ENCODE measurements at regions not wholly inside any gene's neighbourhood (a gene's known extent, or its start where the extent isn't known, plus 50 kb on each side); places are given as distances from the start of the nearest gene placed in this dataset.
A peak's percentile ranks its signal among the peaks of the same experiment; 100 is the strongest.
"Not testable (repeated sequence)": the region's sequence is repeated elsewhere in the genome, so short reads cannot be mapped to it uniquely, and the experiment has no call there.

DNA sequence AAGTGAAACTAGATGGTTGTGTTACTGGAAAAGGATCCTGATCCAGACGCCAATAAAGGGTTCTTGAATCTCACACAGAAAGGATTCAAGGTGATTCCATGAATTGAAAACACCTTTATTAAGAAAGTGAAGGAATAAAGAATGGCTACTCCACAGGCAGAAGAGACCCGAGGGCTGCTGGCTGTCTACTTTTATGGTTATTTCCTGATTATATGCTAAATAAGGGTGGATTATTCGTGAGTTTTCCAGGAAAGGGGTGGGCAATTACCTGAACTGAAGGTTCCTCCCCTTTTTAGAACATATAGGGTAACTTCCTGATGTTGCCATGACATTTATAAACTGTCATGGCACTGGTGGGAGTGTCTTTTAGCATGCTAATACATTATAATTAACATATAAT is 50.9 kb upstream of the WARS2 start:
- no peak for DNase-seq

DNA sequence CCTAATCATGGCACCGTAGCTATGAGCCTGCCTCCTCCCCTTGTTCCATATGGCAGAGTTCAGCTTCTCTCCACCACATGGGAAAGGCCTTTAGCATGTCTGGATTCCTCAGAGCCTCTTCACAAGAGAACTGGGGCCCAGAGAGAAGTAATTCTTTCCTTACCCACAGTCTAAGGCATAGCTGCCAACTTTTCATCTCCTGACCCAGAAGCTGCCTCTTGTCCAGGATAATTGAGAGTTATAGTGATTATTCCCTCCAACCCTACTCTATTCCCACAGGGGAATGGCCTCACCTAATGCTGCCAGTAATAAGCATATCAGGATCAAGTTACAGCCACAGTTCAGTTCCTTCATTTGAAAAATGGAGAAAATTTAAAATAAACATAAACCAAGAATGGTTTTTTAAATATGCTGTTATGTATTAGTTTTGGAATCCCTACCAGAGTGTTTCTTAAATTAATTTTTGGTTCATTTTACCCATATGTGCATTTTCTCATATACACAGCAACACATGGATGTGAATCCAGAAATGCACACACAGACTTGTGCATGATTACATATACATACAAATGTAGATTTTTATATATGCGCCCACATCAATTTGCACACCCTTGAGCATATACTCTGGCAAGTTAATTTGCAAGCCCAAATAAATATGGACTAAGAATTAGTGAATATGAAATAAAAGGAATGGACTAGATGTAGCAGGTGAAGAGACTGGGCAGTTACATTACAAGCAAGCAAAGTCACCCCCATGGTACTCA is 63.9 kb upstream of the WARS2 start:
- DNase-seq: peak; percentile 7

DNA sequence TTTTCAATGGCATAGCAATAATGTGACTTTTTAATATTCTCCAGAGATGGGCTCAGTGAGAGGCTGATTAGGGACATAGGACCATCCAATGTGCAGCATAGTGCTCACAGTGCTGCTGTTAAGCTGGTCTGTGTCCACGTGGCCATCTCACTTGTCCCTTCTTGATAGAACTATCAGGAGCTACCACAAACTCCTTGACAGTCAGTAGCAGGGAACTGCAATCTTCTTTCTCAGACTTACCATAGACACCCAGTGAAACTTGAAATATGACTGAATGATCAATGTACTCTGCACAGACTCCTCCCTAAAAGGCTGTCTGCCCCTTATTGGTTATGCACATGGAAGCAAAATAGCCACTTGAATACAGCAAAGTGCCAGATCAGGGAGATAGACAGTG is 64.5 kb upstream of the WARS2 start:
- DNase-seq: no peak

DNA sequence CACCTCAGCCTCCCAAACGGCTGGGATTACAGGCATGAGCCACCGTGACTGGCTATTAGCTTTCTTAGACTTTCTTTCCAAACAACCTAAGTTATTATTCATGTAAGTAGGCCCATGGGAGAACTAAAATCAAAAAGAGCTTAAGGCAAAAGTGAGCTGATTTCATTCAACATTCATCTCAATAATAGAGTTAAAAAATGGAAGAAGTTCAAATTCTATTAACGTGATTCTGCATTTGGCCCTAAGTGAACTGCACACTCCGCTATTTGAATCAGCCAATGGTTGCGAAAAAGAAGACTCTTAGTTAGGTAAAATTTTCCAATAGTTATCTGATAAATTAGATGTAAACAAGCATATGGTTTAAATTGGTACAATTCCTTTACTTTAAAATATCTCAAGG is 68.6 kb upstream of the WARS2 start:
- peak; percentile 9 for DNase-seq

DNA sequence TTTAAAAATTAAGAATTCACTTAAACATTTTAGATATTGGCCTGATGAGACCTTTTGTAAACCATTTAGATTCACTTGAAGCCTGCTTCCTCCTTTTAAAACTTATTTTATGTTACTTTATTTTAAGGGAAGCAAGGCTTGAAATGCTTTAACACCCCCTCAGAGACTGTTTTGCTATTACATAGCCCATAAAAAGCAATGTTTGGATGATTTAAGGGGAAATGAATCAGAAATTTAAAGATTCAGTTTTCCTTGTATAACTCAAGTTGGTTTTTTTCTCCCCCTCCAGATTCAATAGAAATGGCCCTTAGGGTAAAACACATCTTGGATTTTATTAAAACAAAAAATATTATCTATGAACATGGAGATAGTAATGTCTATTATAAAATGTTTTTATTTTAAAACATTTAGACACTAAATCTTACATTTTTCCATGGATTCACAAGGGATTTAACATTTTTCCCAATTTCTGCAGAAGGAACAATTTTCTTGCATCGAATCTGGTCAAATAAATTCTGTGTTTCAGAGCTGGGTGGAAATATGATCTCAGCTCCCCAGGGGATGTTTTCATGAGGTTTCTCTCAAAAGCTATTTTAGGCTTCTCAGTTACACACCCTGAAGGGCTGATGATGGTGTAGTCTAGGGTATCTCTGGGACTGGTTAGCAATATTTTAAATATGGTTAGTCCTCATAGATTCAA is 69.3 kb upstream of the WARS2 start:
- peak; percentile 59 for DNase-seq

DNA sequence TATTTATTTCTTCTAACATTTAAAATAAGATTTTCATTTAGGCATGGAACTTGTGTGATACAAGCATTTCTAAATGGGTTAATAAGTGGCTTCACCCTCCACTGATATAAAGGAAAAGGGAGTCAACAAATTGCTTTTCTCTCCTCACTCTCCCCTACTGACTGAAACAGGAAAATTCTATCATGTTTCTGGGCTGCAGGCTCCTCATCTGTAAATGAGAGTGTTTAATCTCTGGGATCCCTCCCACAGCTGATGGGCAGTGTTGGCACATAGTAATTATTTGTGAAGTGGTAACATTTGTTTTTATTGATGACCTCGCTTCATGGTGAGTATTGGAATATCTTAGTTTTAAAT is 69.8 kb upstream of the WARS2 start:
- DNase-seq: no peak

DNA sequence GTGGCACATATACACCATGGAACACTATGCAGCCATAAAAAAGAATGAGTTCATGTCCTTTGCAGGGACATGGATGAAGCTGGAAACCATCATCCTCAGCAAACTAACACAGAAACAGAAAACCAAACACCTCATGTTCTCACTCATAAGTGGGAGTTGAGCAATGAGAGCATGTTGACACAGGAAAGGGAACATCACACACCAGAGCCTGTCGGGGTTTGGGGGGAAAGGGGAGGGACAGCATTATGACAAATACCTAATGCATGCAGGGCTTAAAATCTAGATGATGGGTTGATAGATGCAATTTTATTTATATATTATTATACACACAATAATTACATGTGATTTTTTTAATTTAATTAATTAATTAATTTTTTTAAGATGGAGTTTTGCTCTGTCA is 72.8 kb upstream of the WARS2 start:
- DNase-seq: not testable (repeated sequence)

DNA sequence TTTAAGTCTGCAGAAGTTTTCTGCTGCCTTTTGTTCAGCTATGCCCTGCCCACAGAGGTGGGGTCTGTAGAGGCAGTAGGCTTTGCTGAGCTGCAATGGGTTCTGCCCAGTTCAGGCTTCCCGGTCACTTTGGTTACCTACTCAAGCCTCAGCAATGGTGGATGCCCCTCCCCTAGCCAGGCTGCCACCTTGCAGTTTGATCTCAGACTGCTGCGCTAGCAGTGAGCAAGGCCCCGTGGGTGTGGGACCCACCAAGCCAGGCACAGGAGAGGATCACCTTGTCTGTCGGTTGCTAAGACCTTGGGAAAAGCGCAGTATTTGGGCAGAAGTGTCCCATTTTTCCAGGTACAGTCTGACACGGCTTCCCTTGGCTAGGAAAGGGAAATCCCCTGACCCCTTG is 74.5 kb upstream of the WARS2 start:
- not testable (repeated sequence) for DNase-seq

DNA sequence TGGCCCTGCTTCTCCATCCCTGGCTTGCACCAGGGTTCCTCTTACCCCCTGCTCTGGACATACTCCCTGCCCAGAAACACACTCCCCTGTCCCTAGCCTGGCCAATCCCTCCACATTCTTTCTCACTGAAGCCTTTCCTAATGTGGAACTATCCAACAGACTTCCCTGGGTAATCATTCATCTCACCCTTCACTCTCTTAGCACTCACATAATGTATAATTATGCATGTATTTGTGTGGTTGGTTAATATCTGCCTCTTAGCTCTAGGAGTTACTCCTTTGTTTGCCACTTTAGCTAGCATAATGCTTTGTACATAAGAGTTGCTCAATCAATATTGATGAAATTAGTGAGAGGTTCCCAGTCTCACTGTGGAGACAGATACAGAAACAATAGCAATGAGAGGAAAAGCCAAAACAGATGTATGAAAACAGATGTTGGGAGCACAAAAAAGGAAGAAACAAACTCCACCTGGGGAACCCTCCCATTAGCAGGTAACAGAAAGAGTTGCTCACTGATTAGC is 76.9 kb upstream of the WARS2 start:
- no peak for DNase-seq

DNA sequence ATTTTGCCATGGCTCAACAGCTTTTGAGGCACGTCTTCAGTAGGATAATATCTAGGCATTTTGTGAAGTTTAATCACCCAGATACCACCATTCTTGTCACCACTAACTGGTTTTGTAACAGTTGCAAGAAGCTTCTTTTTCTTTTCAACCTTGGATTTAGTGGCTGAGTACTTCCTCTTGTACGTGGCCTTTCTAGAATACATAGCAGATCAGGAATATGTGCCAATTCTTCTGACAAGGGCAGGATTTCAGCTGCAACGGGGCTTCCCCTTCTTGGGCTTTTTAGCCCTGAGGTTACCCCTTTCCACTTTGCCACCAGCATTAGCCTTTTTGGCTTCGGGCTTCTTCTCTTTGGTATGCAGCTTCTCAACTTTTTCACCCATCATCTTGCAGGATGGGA is 79.3 kb upstream of the WARS2 start:
- no peak for DNase-seq

DNA sequence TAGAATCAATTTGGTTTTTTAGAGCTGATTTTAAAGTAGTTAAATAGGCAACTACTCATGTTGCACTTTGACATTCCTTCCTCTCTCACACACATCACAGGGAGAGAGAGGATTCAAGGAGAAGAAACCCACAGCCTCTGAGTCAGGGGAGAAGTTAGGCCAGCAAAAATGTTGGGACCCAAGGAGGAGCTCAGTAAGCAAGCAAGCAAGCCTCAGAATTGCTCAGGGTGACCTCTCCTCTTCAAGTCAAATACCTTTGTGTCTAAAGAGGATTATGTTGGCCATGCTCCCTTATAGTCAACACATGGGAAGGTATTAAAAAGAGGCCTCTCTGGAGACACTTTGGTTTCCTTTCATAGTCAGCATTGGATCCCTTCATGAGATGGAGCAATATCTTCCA is 80.5 kb upstream of the WARS2 start:
- DNase-seq: no peak

DNA sequence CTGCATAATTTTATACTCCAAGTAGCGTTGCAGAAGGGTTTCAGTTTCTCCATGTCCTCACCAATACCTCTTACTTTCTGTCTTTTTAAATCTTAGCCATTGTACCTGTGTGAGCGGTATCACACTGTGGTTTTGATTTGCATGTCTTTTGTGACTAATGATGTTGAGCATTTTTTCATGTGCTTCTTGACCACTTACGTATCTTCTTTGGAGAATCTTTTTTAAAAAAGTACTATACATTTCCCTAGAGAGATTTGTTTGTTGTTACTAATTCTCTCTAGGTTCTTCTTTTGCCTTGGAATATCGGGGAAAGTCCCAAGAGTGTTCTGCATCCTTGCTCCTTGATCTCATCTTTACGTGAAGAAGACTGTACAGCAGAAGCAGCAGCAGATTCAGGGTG is 81.8 kb upstream of the WARS2 start:
- no peak for DNase-seq

DNA sequence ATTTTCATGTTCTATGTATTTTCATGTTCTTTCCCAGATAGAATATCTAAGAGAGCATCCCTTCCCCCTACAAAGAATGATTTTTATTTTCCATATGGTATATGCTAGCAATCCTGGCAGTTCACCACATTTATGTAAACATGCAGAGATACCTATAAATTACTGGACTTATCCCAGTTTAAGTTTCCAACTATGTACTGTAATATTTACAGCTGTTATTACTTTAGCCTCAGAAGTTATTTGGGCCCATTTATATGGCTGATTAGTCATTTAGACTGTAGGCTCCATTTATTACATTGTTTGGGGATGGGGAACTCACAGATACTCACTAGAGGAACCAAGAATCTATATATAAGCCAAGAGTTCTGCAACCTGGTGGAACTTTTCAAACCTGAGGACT is 84.8 kb upstream of the WARS2 start:
- DNase-seq: peak; percentile 11

DNA sequence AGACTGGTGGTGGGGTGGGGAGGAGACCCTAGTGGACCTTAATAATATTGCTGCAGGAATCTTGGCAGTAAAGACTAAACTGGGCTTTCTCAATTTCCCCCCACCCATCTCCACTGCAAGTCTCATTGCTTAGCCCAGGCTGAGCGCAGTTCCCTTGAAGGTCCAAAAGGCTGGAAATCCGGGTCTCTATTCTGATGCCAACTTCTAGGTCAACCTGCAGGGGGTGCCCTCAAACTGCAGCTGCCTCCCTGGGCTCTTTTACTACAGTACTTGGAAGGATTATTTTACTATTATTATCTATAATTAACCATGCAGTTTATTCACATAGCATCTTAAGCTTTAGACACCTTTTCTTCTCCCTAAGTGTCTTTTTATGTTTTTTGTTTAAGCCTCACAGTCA is 85.4 kb upstream of the WARS2 start:
- DNase-seq: no peak

DNA sequence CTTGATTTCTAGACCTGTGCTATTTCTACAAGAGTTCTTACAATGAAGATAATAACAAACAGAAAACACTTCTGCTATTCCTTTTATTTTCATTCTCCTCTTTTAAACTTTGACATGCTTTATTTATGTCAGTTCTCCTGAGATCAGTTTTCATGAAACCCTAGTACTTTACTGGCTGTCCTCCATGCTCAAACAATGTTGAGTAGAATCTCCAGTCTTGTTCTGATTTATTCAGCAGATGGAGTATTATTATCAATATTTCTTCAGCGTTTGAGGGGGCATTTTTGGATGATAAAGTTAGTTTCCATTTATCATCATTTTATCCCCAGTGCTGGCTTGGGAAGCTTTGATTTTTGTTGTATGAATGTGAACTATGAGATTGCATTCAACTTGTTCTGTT is 85.9 kb upstream of the WARS2 start:
- peak; percentile 48 for DNase-seq

DNA sequence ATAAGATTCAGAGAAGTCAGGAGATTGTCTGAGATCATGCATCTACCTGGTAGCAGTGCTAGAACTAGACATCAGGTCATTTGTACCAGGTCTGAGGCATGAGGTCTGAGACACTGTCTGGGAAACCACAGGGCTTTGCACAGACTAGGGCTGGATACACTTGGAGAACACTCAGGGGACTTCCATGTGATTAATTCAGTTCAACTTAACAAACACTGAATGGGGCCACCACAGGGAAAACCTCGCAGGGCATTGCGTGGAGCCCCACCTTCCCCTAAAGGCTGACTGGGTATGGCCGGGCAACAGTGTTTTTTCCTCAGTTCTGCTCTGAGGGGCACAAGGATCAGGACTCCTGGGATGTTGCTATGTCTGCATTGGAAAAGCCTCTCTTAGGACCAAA is 86.5 kb upstream of the WARS2 start:
- no peak for DNase-seq

DNA sequence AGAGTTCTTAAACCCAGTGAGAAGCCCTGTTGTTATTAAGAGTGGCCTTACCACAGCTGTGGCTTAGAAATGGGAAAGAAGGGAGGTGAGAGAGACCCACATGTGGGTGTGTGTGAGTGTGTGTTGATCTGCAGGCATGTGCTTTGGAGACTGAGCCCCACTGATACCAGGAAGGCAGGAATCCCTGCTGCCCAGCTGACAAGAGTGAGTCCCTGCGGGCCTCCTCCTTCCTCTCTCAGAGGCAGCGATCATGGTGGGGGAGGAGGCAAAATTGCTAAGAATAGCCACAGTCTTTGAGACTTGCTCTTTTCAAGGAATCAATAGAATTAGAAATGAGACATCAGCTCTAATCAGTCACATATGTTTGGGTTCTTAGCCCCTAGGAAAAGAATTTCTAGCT is 87.0 kb upstream of the WARS2 start:
- peak; percentile 32 for DNase-seq

DNA sequence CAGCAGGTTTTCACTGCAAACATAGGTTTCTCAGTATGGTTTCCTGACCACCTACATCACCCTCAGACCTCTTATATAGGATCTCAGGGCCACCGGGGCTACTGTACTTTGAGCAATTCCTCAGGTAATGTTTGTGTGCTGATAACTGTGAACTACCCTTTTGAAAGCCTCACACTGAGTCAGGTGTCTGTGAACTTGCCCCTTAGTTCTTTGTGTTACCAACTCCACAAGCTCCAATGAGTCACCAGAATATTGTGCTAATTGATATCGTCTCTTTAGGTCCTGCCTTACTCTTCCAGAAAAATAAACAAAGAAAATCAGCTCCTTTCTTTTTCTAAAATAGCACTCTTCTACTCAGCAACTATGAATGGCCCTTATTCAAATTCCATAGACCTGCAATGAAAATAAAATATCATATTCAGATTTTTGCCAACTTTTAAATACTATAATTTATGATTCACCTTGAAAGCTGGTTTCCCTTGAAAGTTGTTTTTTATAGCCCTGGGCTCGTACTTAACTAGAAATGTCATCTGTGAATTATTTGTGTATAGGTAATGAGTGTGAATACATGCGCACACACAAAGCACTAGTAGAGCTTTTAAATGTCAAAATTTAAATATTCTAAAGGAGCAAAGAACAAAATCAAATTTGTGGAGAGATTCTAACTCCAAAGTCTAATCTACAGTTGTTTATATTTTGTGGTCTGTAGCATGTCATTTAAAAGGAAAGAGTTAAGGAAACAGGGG is 88.1 kb upstream of the WARS2 start:
- DNase-seq: no peak

DNA sequence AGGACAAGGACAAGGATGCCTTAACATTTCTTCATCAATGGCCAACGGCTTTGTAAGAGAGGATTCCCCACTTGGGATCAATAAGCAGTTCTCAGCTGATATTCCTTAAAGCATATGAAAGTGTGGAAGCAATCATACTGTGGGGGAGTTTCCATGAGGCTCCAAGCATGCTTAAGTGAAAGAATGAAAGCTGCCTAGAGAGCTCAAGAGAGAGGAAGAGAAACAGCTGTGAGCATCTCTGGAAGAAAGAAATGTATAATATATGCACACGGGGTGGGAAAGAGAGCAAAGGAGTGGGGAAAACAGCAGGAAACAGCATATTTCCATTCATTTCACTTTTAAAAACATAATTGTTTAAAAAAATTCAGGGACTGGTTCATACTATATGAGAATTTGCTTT is 94.7 kb upstream of the WARS2 start:
- no peak for DNase-seq

DNA sequence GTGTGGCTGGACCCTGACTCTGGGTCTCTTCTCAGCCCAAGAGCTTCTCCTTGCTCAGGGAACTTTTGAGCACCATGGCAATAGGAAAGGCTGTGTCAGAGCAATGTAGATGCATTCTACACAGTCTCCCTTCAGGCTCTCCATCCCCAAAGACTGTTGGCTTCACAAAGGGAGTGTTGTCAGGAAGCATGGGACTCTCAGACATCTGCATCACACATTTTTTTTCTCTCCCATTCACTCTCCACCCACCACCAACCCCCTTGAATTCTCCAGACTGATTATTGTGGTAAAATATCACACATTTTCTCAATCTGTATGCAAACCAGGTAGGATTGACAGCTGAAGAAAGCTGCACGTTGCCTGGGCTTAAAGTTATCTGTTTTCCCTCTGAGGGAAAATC is 105.4 kb upstream of the WARS2 start:
- no peak for DNase-seq

DNA sequence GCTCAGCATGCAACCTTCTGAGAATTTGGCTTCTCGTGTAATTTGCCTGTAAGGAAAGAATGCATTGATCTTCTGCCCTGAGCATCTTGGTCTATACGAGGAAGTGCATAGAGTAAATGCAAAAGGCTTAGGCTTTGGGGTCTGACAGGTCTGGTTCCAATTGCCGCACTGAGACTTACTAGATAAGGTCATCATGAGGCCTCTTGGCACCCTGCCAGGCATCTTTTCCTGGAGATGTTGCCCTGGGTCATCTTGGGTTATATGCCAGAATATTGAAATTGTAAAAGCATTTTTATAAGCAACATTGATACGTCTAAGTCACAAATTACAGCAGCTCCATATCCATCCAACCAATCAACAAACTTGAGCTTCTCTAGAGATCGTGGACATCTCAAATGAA is 108.8 kb upstream of the WARS2 start:
- no peak for DNase-seq

DNA sequence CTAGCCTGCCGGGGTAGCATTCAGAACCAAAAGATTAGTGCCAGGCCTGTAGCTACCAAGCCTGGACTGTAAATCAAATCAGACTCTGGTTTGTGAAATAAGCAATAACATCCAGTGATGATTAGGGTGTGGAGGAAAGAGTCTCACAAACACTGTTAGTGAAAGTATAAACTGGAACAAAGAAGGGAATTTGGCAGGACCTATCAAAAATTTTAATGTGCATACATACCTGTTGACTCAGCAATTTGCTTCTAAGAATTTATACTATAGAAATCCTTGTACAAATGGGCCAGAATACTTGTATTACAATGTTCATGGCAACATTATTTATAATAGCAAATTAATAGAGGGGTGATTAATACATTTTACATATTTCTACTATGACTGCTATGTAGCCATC is 109.8 kb upstream of the WARS2 start:
- no peak for DNase-seq

DNA sequence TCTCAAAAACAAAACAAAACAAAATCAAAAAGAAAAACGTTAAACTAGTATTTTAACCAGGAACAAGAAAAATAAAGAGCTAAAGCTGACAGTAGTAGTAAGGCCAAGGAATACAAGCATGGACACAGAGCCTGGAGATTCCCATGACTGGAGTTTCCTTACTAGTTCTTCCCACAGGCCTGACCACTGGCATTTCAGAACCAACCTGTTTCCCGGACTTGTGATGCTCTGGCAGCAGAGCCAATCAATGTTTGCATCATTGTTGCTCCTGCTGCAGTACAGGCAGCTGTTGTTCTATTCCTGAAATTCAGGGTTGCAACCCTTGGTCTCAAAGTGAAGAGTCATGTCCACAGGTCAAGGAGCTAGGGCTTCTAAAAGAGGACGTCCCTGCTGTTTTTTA is 111.3 kb upstream of the WARS2 start:
- no peak for DNase-seq

DNA sequence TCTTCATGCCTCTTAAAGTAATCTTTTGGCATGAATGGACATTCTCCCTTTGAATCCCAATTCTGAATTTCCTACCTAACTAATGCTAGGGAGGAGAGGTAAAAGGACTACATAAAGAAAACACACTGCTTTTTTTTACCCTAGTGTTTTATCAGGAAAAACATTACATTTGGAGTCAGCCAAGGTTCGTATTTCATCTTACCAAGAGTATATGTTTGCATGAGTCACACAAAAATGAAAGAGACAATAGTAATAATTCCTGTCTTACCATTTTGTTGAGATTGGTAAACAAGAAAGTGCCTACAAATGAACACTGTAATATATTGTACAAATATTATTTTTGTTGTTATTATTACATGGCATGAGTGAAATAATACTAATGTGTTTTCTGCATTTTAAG is 112.9 kb upstream of the WARS2 start:
- DNase-seq: no peak
